CD1c-positive myeloid dendritic cell (primary cell): ENCODE measurements at regions not wholly inside any gene's neighbourhood (a gene's known extent, or its start where the extent isn't known, plus 50 kb on each side); places are given as distances from the start of the nearest gene placed in this dataset.
"Not testable (repeated sequence)": the region's sequence is repeated elsewhere in the genome, so short reads cannot be mapped to it uniquely, and the experiment has no call there.

Experiments used
- DNase-seq: peaks from one replicate; pipeline ENCODE4 v3.0.0-alpha.2; 2016; ENCODE audit errors: extremely low spot score

- not testable (repeated sequence) for DNase-seq
Measured at GRCh38 chr4:9702696-9703095, 78.7 kb upstream of the DRD5 start.

- DNase-seq: peak; percentile 79
Measured at GRCh38 chr4:9703391-9703790, 78.0 kb upstream of the DRD5 start.

- not testable (repeated sequence) for DNase-seq
Measured at GRCh38 chr4:9704126-9704525, 77.3 kb upstream of the DRD5 start.

DNA sequence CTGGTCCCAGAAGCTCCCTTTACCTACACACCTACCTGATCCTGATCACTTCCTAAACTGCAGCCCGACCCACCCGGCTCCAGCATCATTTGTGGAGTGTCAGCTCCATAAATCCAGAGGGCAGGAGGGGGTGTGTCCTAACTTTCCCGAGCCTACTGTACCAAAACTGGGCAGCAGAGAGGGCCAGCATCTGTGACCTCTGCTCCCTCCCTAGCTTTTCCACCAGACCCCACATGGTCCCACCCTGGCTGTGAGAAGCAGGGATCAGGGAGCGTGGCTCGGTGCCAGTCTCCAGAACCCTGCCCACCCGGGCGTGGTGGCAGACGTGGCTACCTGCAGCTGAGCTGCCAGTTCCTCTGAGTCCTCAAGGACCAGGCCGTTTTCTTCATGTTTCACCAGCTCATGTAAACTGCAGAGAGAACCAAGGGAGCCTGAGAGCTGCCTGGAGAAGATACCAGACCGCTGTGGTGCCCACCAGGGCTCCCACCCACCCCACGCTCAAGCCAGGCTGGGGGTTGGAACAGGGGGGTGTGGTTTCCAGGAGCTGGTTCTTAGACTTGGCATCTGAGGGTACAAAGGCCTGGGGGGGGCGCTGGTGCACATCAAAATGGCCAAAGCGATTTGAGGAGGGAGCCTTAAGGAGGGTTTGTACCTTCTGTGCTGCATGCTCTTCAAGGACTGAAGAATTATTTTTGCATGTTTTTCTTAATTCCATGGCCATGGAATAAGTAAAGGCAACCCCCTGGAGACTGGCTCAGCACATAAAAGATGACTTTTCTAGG lies 76.7 kb upstream of the DRD5 start:
- no peak for DNase-seq

- DNase-seq: not testable (repeated sequence)
Measured at GRCh38 chr4:9707281-9707680, 74.2 kb upstream of the DRD5 start.

DNA sequence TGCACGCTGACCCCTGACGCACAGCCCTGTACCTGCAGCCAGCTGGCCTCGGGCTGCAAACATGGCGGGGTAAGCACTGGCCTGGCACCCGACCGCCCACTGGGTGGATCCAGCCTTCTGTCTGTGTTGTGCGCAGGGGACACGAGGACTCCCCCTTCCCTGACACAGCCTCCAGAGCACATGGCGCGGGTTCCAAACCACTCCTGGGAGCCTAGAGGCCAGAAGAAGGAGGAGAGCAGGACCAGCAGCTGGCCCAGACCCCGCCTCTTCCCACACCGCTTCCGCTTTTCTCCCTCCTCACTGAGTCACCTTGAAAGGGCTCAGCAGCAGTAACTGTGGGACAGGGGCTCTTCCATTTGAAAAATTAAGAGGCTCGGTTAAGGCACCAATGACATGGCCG lies 73.5 kb upstream of the DRD5 start:
- DNase-seq: not testable (repeated sequence)

DNA sequence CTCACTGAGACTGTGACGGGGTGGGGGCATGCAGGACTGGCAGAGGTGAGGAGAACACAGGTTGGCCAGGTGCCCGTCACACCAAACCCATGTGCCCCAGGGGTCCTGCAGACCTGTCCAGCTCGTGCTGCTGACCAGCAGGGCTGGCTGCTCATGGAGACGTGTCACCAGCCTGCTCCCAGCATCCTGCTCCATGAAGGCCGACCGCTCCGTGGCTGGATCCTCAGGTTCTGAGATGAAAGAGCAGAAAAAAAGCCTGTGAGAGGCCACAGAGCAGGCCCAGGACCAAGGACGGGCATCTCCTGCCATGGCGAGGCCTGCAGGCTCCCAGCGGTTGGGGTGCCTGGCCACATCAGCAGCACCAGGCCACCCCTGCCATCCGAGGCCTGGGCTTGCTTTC lies 71.7 kb upstream of the DRD5 start:
- DNase-seq: no peak

DNA sequence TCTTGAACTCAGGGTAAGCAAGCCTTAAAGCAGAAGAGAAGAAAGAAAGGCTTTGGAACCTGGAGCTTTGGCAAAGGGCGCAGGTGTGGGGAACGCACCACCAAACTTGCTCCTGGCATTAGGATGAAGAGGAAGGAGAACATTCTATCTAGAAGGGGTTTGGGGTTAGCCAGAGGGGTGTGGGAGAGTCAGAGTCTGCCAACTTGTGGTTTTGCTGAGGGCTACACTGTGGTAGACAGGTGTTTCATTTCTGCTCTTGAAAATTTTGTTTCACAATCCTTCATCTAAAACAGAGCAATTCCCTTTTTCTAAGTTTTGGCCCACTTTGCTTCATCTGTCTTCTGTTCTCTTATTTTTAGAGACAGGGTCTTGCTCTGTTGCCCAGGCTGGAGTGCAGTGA lies 66.2 kb upstream of the DRD5 start:
- DNase-seq: not testable (repeated sequence)

DNA sequence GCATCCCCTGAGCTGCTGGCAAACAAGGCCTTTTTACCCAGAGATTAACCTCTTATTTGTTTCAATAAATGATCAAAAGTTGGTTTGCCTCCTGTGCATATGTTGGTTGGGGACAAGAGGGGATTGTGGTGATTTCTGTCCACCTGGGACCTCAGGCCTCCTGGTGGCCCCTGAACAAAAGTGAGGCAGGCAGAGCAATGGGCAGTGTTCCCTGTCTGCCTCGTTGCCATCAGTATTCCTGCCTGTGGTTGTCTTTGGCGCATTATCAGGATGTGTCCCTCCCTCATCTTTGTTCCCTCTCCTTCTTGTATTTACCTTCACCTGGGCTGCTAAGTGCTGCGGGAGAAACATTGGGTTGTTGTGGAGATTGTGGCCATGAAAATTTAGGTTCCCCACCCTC lies 65.3 kb upstream of the DRD5 start:
- DNase-seq: no peak

DNA sequence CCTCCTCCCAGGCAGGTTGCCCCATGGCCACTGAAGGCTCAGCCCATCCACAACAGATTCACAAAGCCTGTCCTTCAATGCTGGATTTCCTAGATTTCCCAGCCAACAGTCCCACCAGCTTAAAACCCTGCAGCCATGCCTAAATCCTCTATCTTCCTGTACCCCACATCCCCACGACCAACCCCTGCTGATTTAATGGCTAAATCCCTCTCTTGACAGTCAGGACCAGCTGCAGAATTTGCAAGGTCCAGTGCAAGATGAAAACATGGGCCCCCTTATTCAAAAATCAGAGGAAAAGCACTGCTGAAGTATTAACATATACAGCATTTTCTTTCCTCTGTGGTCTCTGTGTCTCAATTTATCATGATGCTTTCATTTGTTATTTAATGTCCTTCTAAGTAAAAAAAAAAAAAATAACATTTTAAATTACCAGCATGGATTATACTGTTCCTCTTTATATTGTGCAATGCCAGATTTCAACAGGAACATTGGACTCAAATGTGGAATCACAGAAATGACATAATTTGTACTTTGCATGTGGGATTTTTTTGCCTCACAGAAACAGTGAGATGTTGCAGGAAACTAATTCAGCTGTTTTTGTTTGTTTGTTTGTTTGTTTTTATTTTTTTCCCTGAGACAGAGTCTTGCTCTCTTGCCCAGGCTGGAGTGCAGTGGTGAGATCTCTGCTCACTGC lies 63.0 kb upstream of the DRD5 start:
- peak; percentile 33 for DNase-seq

DNA sequence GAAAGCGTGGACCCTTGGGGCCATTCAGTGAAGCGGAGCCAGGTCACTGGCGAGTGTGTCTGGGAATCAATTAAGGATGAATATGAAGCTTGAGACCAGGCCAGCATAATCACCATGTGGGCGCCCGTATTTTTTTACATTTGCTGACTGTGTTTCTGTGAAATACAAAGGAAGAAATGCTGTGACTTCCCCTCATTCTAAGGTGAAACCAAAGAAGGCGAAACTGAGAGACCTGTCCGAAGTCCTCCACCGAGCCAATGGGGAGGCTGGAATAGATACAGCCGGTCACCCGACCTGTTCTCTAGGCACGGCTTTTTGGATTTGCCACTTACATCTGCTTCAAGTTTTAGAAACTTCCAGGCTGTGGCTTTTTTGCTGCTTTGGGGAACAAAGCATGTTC lies 59.3 kb upstream of the DRD5 start:
- not testable (repeated sequence) for DNase-seq
